ENCODE measurements at regions not wholly inside any gene's neighbourhood (a gene's known extent, or its start where the extent isn't known, plus 50 kb on each side); places are given as distances from the start of the nearest gene placed in this dataset.

GRCh38 chr6:41996997-41997396 lies 53.3 kb upstream of the TAF8 start:
- peaks cover 0 to 3% (median 0%) of the 10 kb centered on the region in 11 donors for H3K9me3 Mint-ChIP-seq
- intact Hi-C loops (cut with micrococcal nuclease) = no loop called here
- ATAC-seq (no peak), DNase-seq (no peak)
- H3K4me3 Mint-ChIP-seq = peak overlapping the region in 4 of 10 donors; percentile 18 to 60 (median 44)
- peak overlapping the region; percentile 11 to 88 (median 69) for H3K27ac Mint-ChIP-seq
- H3K27me3 ChIP-seq (ENCODE audit: control insufficient read depth in 2 of 2, insufficient read depth in 2 of 2, low read length in 2 of 2) = no peaks in the 10 kb centered on the region
- no peak overlapping the region for H3K4me3 ChIP-seq (ENCODE audit: low read length)
- H3K4me1 ChIP-seq (ENCODE audit: control insufficient read depth in 2 of 2, insufficient read depth in 2 of 2, low read length in 2 of 2) = peaks cover 0 to 12% of the 10 kb centered on the region in 2 donors
- H3K27me3 Mint-ChIP-seq = no peaks in the 10 kb centered on the region
- peaks cover 17 to 45% (median 30%) of the 10 kb centered on the region in 5 donors for H3K36me3 Mint-ChIP-seq
- peak overlapping the region; percentile 39 for H3K27ac ChIP-seq (ENCODE audit: low read depth, low read length)
- POLR2A ChIA-PET = no interaction called here
- H3K9me3 ChIP-seq (ENCODE audit: control insufficient read depth in 2 of 3, low read length in 3 of 3) = no peaks in the 10 kb centered on the region
- CTCF ChIA-PET = interaction anchor here (0.9 kb wide), 1 partner anchor 25 kb away, joined by 3 read pairs; no protein-coding TSS in a partner anchor
- H3K36me3 ChIP-seq (ENCODE audit: control insufficient read depth in 2 of 3, insufficient read depth in 3 of 3, low read length in 3 of 3) = peaks cover 9 to 39% (median 10%) of the 10 kb centered on the region in 3 experiments
- peaks cover 21 to 64% (median 46%) of the 10 kb centered on the region in 7 donors for H3K4me1 Mint-ChIP-seq

GRCh38 chr6:41997456-41997855 lies 52.9 kb upstream of the TAF8 start:
- Mint-ChIP-seq H3K36me3 (peaks cover 17 to 45% (median 30%) of the 10 kb centered on the region in 5 donors), H3K9me3 (peaks cover 0 to 3% (median 0%) of the 10 kb centered on the region in 11 donors), H3K27me3 (no peaks in the 10 kb centered on the region), H3K4me1 (peaks cover 21 to 65% (median 43%) of the 10 kb centered on the region in 7 donors), H3K4me3 (peak overlapping the region in 3 of 10 donors; percentile 18 to 60 (median 34)), H3K27ac (peak overlapping the region in 8 of 9 donors; percentile 34 to 88 (median 74))
- ChIA-PET CTCF (interaction anchor here (0.7 to 0.9 kb wide), 2 partner anchors 25 to 42 kb away, joined by 3 to 4 read pairs; no protein-coding TSS in a partner anchor), POLR2A (no interaction called here)
- ATAC-seq = no peak
- peaks cover 0 to 12% of the 10 kb centered on the region in 2 donors for H3K4me1 ChIP-seq (ENCODE audit: control insufficient read depth in 2 of 2, insufficient read depth in 2 of 2, low read length in 2 of 2)
- intact Hi-C loops (cut with micrococcal nuclease) = no loop called here
- no peaks in the 10 kb centered on the region for H3K9me3 ChIP-seq (ENCODE audit: control insufficient read depth in 2 of 3, low read length in 3 of 3)
- H3K27ac ChIP-seq (ENCODE audit: low read depth, low read length) = peak overlapping the region; percentile 39
- H3K36me3 ChIP-seq (ENCODE audit: control insufficient read depth in 2 of 3, insufficient read depth in 3 of 3, low read length in 3 of 3) = peaks cover 9 to 41% (median 10%) of the 10 kb centered on the region in 3 experiments
- H3K27me3 ChIP-seq (ENCODE audit: control insufficient read depth in 2 of 2, insufficient read depth in 2 of 2, low read length in 2 of 2) = no peaks in the 10 kb centered on the region
- DNase-seq = no peak
- no peak overlapping the region for H3K4me3 ChIP-seq (ENCODE audit: low read length)
